SK-N-SH treated with all-trans-retinoic acid at 6 μM for 48 hours (cell line): ENCODE measurements at regions not wholly inside any gene's neighbourhood (a gene's known extent, or its start where the extent isn't known, plus 50 kb on each side); places are given as distances from the start of the nearest gene placed in this dataset.

Experiments used
- ARNTL ChIP-seq: fragments of 450-650 bp; formaldehyde crosslinking; IDR thresholded peaks from 2 replicates; pipeline ENCODE4 v1.5.0; 2020; ENCODE audit warnings: low read depth, mild to moderate bottlenecking, moderate library complexity, borderline replicate concordance
- BACH2 ChIP-seq: fragments of 250-450 bp; sonication (Bioruptor Pico); IDR thresholded peaks from 2 replicates; pipeline ENCODE4 v1.9.0; 2021; ENCODE audit warnings: mild to moderate bottlenecking, borderline replicate concordance
- CREB5 ChIP-seq: fragments of 250-450 bp; sonication (Bioruptor Pico); IDR thresholded peaks from 2 replicates; pipeline ENCODE4 v1.5.1; 2020; ENCODE audit warnings: low read depth, mild to moderate bottlenecking, moderate library complexity
- CSRNP3 ChIP-seq: fragments of 250-450 bp; sonication (Bioruptor Pico); IDR thresholded peaks from 2 replicates; pipeline ENCODE4 v1.5.1; 2021; ENCODE audit warnings: mild to moderate bottlenecking, moderate library complexity
- ESRRG ChIP-seq: fragments of 250-450 bp; sonication (Bioruptor Pico); IDR thresholded peaks from 2 replicates; pipeline ENCODE4 v1.6.1; 2021; ENCODE audit warnings: mild to moderate bottlenecking
- ISL1 ChIP-seq: fragments of 250-450 bp; sonication (Bioruptor Pico); IDR thresholded peaks from 2 replicates; pipeline ENCODE4 v2.1.2; 2022; ENCODE audit warnings: mild to moderate bottlenecking, moderate library complexity
- TCF4 ChIP-seq: fragments of 250-450 bp; sonication (Bioruptor Pico); IDR thresholded peaks from 2 replicates; pipeline ENCODE4 v1.8.0; 2021; ENCODE audit warnings: mild to moderate bottlenecking, moderate library complexity, borderline replicate concordance
- ZFP3 ChIP-seq: fragments of 250-450 bp; sonication (Bioruptor Pico); IDR thresholded peaks from 2 replicates; pipeline ENCODE4 v1.5.0; 2020; ENCODE audit warnings: mild to moderate bottlenecking, moderate library complexity
- ZFP30 ChIP-seq: fragments of 450-650 bp; formaldehyde crosslinking; IDR thresholded peaks from 2 replicates; pipeline ENCODE4 v1.5.0; 2022; ENCODE audit warnings: mild to moderate bottlenecking, moderate library complexity
- ZNF565 ChIP-seq: fragments of 450-650 bp; formaldehyde crosslinking; conservative IDR thresholded peaks from 2 replicates; pipeline ENCODE4 v1.5.0; 2020; ENCODE audit warnings: low read depth, mild to moderate bottlenecking, moderate library complexity
- ZNF70 ChIP-seq: fragments of 450-650 bp; formaldehyde crosslinking; IDR thresholded peaks from 2 replicates; pipeline ENCODE4 v1.5.0; 2020; ENCODE audit warnings: mild to moderate bottlenecking, moderate library complexity
- ZNF8 ChIP-seq: fragments of 450-650 bp; formaldehyde crosslinking; IDR thresholded peaks from 2 replicates; pipeline ENCODE4 v1.5.0; 2020; ENCODE audit warnings: mild to moderate bottlenecking, moderate library complexity
- TF ChIP-seq, protein P1 (sequence below): fragments of 250-450 bp; sonication (Bioruptor Pico); IDR thresholded peaks from 2 replicates; pipeline ENCODE4 v1.8.0; 2021; ENCODE audit warnings: low read depth, mild to moderate bottlenecking, moderate library complexity, borderline replicate concordance

- TF ChIP-seq BACH2 (no peak), CSRNP3 (CRISPR knock-in tag) (no peak), TCF4 (CRISPR knock-in tag) (no peak), ISL1 (CRISPR knock-in tag) (no peak), ZNF8 (CRISPR knock-in tag) (no peak), CREB5 (CRISPR knock-in tag) (no peak), ZNF70 (CRISPR knock-in tag) (no peak), ARNTL (no peak), ZFP30 (no peak), ZNF565 (CRISPR knock-in tag) (no peak), ZFP3 (no peak), ESRRG (CRISPR knock-in tag) (no peak)
- TF ChIP-seq, protein P1, sequence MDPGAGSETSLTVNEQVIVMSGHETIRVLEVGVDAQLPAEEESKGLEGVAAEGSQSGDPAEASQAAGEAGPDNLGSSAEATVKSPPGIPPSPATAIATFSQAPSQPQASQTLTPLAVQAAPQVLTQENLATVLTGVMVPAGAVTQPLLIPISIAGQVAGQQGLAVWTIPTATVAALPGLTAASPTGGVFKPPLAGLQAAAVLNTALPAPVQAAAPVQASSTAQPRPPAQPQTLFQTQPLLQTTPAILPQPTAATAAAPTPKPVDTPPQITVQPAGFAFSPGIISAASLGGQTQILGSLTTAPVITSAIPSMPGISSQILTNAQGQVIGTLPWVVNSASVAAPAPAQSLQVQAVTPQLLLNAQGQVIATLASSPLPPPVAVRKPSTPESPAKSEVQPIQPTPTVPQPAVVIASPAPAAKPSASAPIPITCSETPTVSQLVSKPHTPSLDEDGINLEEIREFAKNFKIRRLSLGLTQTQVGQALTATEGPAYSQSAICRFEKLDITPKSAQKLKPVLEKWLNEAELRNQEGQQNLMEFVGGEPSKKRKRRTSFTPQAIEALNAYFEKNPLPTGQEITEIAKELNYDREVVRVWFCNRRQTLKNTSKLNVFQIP (CRISPR knock-in tag): no peak
Measured at GRCh38 chr3:144820726-144821125, 849.1 kb downstream of the DIPK2A start.
